Neuronal stem cell (in vitro differentiated cells): ENCODE measurements at regions not wholly inside any gene's neighbourhood (a gene's known extent, or its start where the extent isn't known, plus 50 kb on each side); places are given as distances from the start of the nearest gene placed in this dataset.

Source experiments
- DNase-seq: peaks from one replicate; pipeline ENCODE4 v3.0.0-alpha.2; 2013; ENCODE audit warnings: low spot score
- H2AFZ ChIP-seq: one replicate; pipeline ENCODE4 v1.6.1; 2013; ENCODE audit warnings: mild to moderate bottlenecking, low read length, inconsistent platforms
- H2AK5ac ChIP-seq: 2 replicates; pipeline ENCODE4 v1.6.1; 2013; ENCODE audit warnings: low read depth, mild to moderate bottlenecking, inconsistent platforms, low read length, moderate library complexity, mixed read lengths
- H2BK120ac ChIP-seq: 2 replicates; pipeline ENCODE4 v1.6.1; 2013; ENCODE audit warnings: low read depth, mild to moderate bottlenecking, inconsistent platforms, low read length, moderate library complexity, mixed read lengths
- H2BK12ac ChIP-seq: one replicate; pipeline ENCODE4 v1.6.1; 2013; ENCODE audit warnings: low read length, inconsistent platforms
- H2BK15ac ChIP-seq: 2 replicates; pipeline ENCODE4 v1.6.1; 2013; ENCODE audit warnings: mild to moderate bottlenecking, low read length, inconsistent platforms, mixed read lengths
- H2BK5ac ChIP-seq: one replicate; pipeline ENCODE4 v1.6.1; 2013; ENCODE audit warnings: inconsistent platforms, mild to moderate bottlenecking, low read length, moderate library complexity
- H3K14ac ChIP-seq: one replicate; pipeline ENCODE4 v1.6.1; 2013; ENCODE audit warnings: low read length, inconsistent platforms
- H3K18ac ChIP-seq: 2 replicates; pipeline ENCODE4 v1.6.1; 2013; ENCODE audit warnings: low read length, inconsistent platforms
- H3K23ac ChIP-seq: 2 replicates; pipeline ENCODE4 v1.6.1; 2013; ENCODE audit warnings: low read depth, mild to moderate bottlenecking, mixed read lengths, low read length, inconsistent platforms; ENCODE audit not compliant: poor library complexity
- H3K27ac ChIP-seq: replicated peaks from 3 replicates; pipeline ENCODE4 v1.5.1; 2013; ENCODE audit warnings: low read length, inconsistent platforms
- H3K27me3 ChIP-seq, 3 experiments: 2 replicates each; pipeline ENCODE4 v1.6.1; 2013; ENCODE audit warnings: low read length in 3 of 3, mild to moderate bottlenecking in 2 of 3, inconsistent platforms in 1 of 3, low read depth in 1 of 3, mixed read lengths in 1 of 3, moderate library complexity in 1 of 3; ENCODE audit not compliant: control insufficient read depth in 3 of 3, insufficient read depth in 3 of 3
- H3K36me3 ChIP-seq, 2 donors: replicated peaks in 1 of 2; 2 replicates each; pipeline ENCODE4 v1.6.1; 2013; ENCODE audit warnings: low read length in 2 of 2; ENCODE audit not compliant: control insufficient read depth in 2 of 2, insufficient read depth in 2 of 2
- H3K4ac ChIP-seq: 2 replicates; pipeline ENCODE4 v1.6.1; 2013; ENCODE audit warnings: inconsistent platforms, mild to moderate bottlenecking, low read length, moderate library complexity
- H3K4me1 ChIP-seq, 2 donors: 1 replicate in 1 of 2; 2 replicates in 1 of 2; pipeline ENCODE4 v1.6.1; 2013; ENCODE audit warnings: low read length in 2 of 2, low read depth in 1 of 2; ENCODE audit not compliant: control insufficient read depth in 2 of 2, insufficient read depth in 1 of 2
- H3K4me2 ChIP-seq: one replicate; pipeline ENCODE4 v1.6.1; 2013; ENCODE audit warnings: mild to moderate bottlenecking, low read length, inconsistent platforms; ENCODE audit not compliant: insufficient read depth, poor library complexity, severe bottlenecking
- H3K4me3 ChIP-seq, 2 donors: 2 replicates each; pipeline ENCODE4 v1.5.1; 2013; ENCODE audit warnings: low read length in 2 of 2, mild to moderate bottlenecking in 2 of 2, inconsistent platforms in 1 of 2, moderate library complexity in 1 of 2
- H3K79me1 ChIP-seq: one replicate; pipeline ENCODE4 v1.6.1; 2013; ENCODE audit warnings: low read depth, mild to moderate bottlenecking, inconsistent platforms, low read length, moderate library complexity
- H3K9ac ChIP-seq: one replicate; pipeline ENCODE4 v1.6.1; 2013; ENCODE audit warnings: mild to moderate bottlenecking, low read depth, low read length, inconsistent platforms; ENCODE audit not compliant: poor library complexity
- H3K9me3 ChIP-seq, 2 donors: replicated peaks in 1 of 2; 2 replicates each; pipeline versions ENCODE3 to v1.6.1; 2013; ENCODE audit warnings: low read length in 2 of 2, mild to moderate bottlenecking in 2 of 2, inconsistent platforms in 1 of 2, low read depth in 1 of 2, mixed read lengths in 1 of 2, moderate library complexity in 1 of 2; ENCODE audit not compliant: control insufficient read depth in 2 of 2, insufficient read depth in 1 of 2
- H4K8ac ChIP-seq: one replicate; pipeline ENCODE4 v1.6.1; 2013; ENCODE audit warnings: low read depth, mild to moderate bottlenecking, inconsistent platforms, low read length, moderate library complexity
- H4K91ac ChIP-seq: one replicate; pipeline ENCODE4 v1.6.1; 2013; ENCODE audit warnings: low read length, low read depth, mild to moderate bottlenecking, inconsistent platforms; ENCODE audit not compliant: poor library complexity
- WGBS, 2 donors: extraction: QIAGEN DNeasy Blood & Tissue Kit; methylation state at CpG; one replicate each; pipeline ENCODE4 v1.1.7; 2013; ENCODE audit warnings: missing lambda C conversion rate in 2 of 2, mixed read lengths in 1 of 2; ENCODE audit not compliant: insufficient read length in 2 of 2, insufficient replicate concordance in 1 of 2; ENCODE audit errors: extremely low coverage in 2 of 2; 5-methylcytosine and 5-hydroxymethylcytosine counted together

GRCh38 chr9:119050281-119050680, 319.0 kb downstream of the BRINP1 start:
- Histone ChIP-seq H3K27me3 (no peaks in the 10 kb centered on the region), H3K4me3 (no peak overlapping the region), H3K4ac (no peak overlapping the region), H3K36me3 (no peaks in the 10 kb centered on the region), H3K23ac (no peak overlapping the region), H4K91ac (no peak overlapping the region), H2AFZ (no peak overlapping the region), H3K27ac (no peak overlapping the region), H4K8ac (no peak overlapping the region), H3K4me1 (peaks cover 0 to 7% of the 10 kb centered on the region in 2 donors), H3K14ac (no peak overlapping the region), H3K18ac (no peak overlapping the region), H3K9me3 (no peaks in the 10 kb centered on the region), H2BK5ac (no peak overlapping the region), H2BK120ac (no peak overlapping the region), H3K79me1 (no peaks in the 10 kb centered on the region), H3K4me2 (no peak overlapping the region), H3K9ac (no peak overlapping the region), H2AK5ac (no peak overlapping the region), H2BK15ac (no peak overlapping the region), H2BK12ac (no peak overlapping the region)
- no peak for DNase-seq

- no peak overlapping the region for H2AK5ac ChIP-seq
- H3K18ac ChIP-seq: no peak overlapping the region
- H4K8ac ChIP-seq: no peak overlapping the region
- no peak overlapping the region for H3K4me2 ChIP-seq
- no peak overlapping the region for H2BK5ac ChIP-seq
- no peak overlapping the region for H3K23ac ChIP-seq
- no peaks in the 10 kb centered on the region for H3K36me3 ChIP-seq
- no peaks in the 10 kb centered on the region for H3K9me3 ChIP-seq
- no CpG with 5 or more reads among the region's 10 CpGs for WGBS, 2 donors
- H2AFZ ChIP-seq: no peak overlapping the region
- H4K91ac ChIP-seq: no peak overlapping the region
- no peak overlapping the region for H3K9ac ChIP-seq
- H3K27me3 ChIP-seq: no peaks in the 10 kb centered on the region
- H3K4ac ChIP-seq: no peak overlapping the region
- H3K4me3 ChIP-seq: no peak overlapping the region
- no peak for DNase-seq
- no peaks in the 10 kb centered on the region for H3K79me1 ChIP-seq
- H3K4me1 ChIP-seq: peaks cover 0 to 2% of the 10 kb centered on the region in 2 donors
- H3K14ac ChIP-seq: no peak overlapping the region
- no peak overlapping the region for H2BK12ac ChIP-seq
- H3K27ac ChIP-seq: no peak overlapping the region
- H2BK120ac ChIP-seq: no peak overlapping the region
- H2BK15ac ChIP-seq: no peak overlapping the region
These were observed 316.8 kb downstream of the BRINP1 start for GRCh38 chr9:119052339-119053030.

- H3K27ac ChIP-seq: no peak overlapping the region
- no peak overlapping the region for H3K23ac ChIP-seq
- H2BK120ac ChIP-seq: no peak overlapping the region
- H3K18ac ChIP-seq: no peak overlapping the region
- no peaks in the 10 kb centered on the region for H3K79me1 ChIP-seq
- WGBS, 2 donors: no CpG with 5 or more reads among the region's 1 CpG
- no peak overlapping the region for H3K4me2 ChIP-seq
- H4K8ac ChIP-seq: no peak overlapping the region
- H3K4me1 ChIP-seq: peaks cover 0 to 2% of the 10 kb centered on the region in 2 donors
- H4K91ac ChIP-seq: no peak overlapping the region
- no peak overlapping the region for H3K14ac ChIP-seq
- H3K36me3 ChIP-seq: no peaks in the 10 kb centered on the region
- H2BK5ac ChIP-seq: no peak overlapping the region
- H2BK15ac ChIP-seq: no peak overlapping the region
- no peak overlapping the region for H2AFZ ChIP-seq
- H2AK5ac ChIP-seq: no peak overlapping the region
- no peak overlapping the region for H3K9ac ChIP-seq
- no peak overlapping the region for H3K4ac ChIP-seq
- no peak overlapping the region for H3K4me3 ChIP-seq
- no peaks in the 10 kb centered on the region for H3K9me3 ChIP-seq
- H2BK12ac ChIP-seq: no peak overlapping the region
- no peaks in the 10 kb centered on the region for H3K27me3 ChIP-seq
- no peak for DNase-seq
These were observed 316.2 kb downstream of the BRINP1 start for GRCh38 chr9:119053070-119053469.

DNA sequence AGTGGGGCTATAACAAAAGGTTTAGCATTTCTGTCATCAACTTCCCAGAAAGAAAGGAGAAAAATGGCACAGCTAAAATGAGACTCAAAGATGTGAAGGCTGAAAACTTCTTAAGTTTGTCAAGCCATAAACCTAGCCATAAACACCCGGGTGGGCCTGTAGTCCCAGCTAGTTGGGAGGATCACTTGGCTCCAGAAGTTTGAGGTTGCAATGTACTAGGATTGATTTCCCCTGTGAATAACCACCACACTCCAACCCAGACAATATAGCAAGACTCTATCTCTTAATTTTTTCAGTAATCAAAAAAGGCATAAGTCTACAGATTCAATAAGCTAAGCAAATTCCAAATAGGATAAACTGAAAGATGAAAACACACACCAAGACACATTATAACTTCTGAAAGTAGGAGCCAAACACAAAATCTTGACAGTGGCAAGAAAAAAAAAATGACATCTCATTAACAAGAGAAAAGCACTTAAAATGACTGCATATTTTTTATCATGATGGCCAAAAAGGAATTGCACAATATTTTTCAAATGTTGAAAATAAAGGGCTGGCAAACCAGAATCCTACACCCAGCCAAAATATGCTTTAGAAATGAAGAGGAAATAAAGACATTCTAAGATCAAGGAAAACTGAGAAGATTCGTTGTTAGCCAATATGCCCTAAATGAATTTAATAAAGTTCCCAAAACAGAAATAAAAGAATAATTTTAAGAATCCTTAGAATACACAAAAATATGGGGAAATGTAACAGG, 308.4 kb downstream of the BRINP1 start:
- no peak overlapping the region for H3K18ac ChIP-seq
- H3K79me1 ChIP-seq: no peaks in the 10 kb centered on the region
- no peaks in the 10 kb centered on the region for H3K9me3 ChIP-seq
- H2BK5ac ChIP-seq: no peak overlapping the region
- no peak overlapping the region for H2AFZ ChIP-seq
- H3K23ac ChIP-seq: no peak overlapping the region
- no peak overlapping the region for H3K4ac ChIP-seq
- H4K8ac ChIP-seq: no peak overlapping the region
- H3K4me2 ChIP-seq: no peak overlapping the region
- DNase-seq: no peak
- H3K4me1 ChIP-seq: no peaks in the 10 kb centered on the region
- H3K36me3 ChIP-seq: no peaks in the 10 kb centered on the region
- H2BK15ac ChIP-seq: no peak overlapping the region
- H3K14ac ChIP-seq: no peak overlapping the region
- H3K9ac ChIP-seq: no peak overlapping the region
- no peak overlapping the region for H2BK12ac ChIP-seq
- no peak overlapping the region for H3K27ac ChIP-seq
- H4K91ac ChIP-seq: no peak overlapping the region
- no peak overlapping the region for H2AK5ac ChIP-seq
- no peaks in the 10 kb centered on the region for H3K27me3 ChIP-seq
- no peak overlapping the region for H3K4me3 ChIP-seq
- WGBS, 2 donors: no CpG with 5 or more reads among the region's 2 CpGs
- no peak overlapping the region for H2BK120ac ChIP-seq
